ENCODE measurements at regions not wholly inside any gene's neighbourhood (a gene's known extent, or its start where the extent isn't known, plus 50 kb on each side); places are given as distances from the start of the nearest gene placed in this dataset.

- H3K27me3 ChIP-seq: no peaks in the 10 kb centered on the region
- H3K27ac ChIP-seq: no peak overlapping the region
- H3K4me3 ChIP-seq: no peak overlapping the region
- TF ChIP-seq POLR2A (IDR thresholded peaks at IDR 0.05) (no peak), CTCF (IDR thresholded peaks at IDR 0.05) (no peak)
- no peaks in the 10 kb centered on the region for H3K36me3 ChIP-seq (ENCODE audit: low read depth, missing control alignments)
- no peaks in the 10 kb centered on the region for H3K4me1 ChIP-seq
- DNase-seq: no peak
- intact Hi-C loops (cut with DNase I; ENCODE audit: low total_unique reads): no loop called here
- WGBS, 2 donors: 83 to 88% methylated on average over 3 of the region's 3 CpGs
- H3K9me3 ChIP-seq: no peaks in the 10 kb centered on the region
Measured at GRCh38 chr17:56096026-56096810, 57.1 kb upstream of the ANKFN1 start.

- TF ChIP-seq POLR2A (IDR thresholded peaks at IDR 0.05): no peak
- TF ChIP-seq CTCF (IDR thresholded peaks at IDR 0.05): no peak
- Histone ChIP-seq H3K27ac (no peak overlapping the region), H3K9me3 (no peaks in the 10 kb centered on the region), H3K36me3 (ENCODE audit: low read depth, missing control alignments) (no peaks in the 10 kb centered on the region), H3K4me1 (no peaks in the 10 kb centered on the region), H3K27me3 (no peaks in the 10 kb centered on the region), H3K4me3 (no peak overlapping the region)
- no peak for DNase-seq
- intact Hi-C loops (cut with DNase I; ENCODE audit: low total_unique reads): no loop called here
- 78% methylated on average over 4 of the region's 4 CpGs for WGBS, 2 donors
Measured at GRCh38 chr17:56098746-56099145, 54.5 kb upstream of the ANKFN1 start.

GRCh38 chr17:56099649-56100048 is 53.6 kb upstream of the ANKFN1 start:
- TF ChIP-seq POLR2A (IDR thresholded peaks at IDR 0.05) (no peak), CTCF (IDR thresholded peaks at IDR 0.05) (no peak)
- Histone ChIP-seq H3K27ac (no peak overlapping the region), H3K36me3 (ENCODE audit: low read depth, missing control alignments) (no peaks in the 10 kb centered on the region), H3K4me1 (no peaks in the 10 kb centered on the region), H3K4me3 (no peak overlapping the region), H3K27me3 (no peaks in the 10 kb centered on the region), H3K9me3 (no peaks in the 10 kb centered on the region)
- 77 to 90% methylated on average over 5 of the region's 5 CpGs for WGBS, 2 donors
- intact Hi-C loops (cut with DNase I; ENCODE audit: low total_unique reads): no loop called here
- no peak for DNase-seq

Data from testis (tissue), 2 donors.